ENCODE measurements at regions not wholly inside any gene's neighbourhood (a gene's known extent, or its start where the extent isn't known, plus 50 kb on each side); places are given as distances from the start of the nearest gene placed in this dataset.

GRCh38 chr6:23354004-23354403 lies 772.0 kb upstream of the NRSN1 start:
- ChIA-PET CTCF (no interaction called here), POLR2A (ENCODE audit: unreplicated experiment) (no interaction called here)
- intact Hi-C loops (cut with micrococcal nuclease; ENCODE audit: unreplicated experiment), result no loop called here
- TF ChIP-seq CTCF (conservative IDR thresholded peaks at IDR 0.05) (no peak), EZH2 (IDR thresholded peaks at IDR 0.05; ENCODE audit: low read depth) (no peak)
- H3K27me3 ChIP-seq (ENCODE audit: insufficient read depth, low read depth), result no peaks in the 10 kb centered on the region
- H3K9me2 ChIP-seq (ENCODE audit: insufficient read depth), result no peaks in the 10 kb centered on the region
- no peaks in the 10 kb centered on the region for H4K20me1 ChIP-seq (ENCODE audit: insufficient read depth)
- H3K27ac ChIP-seq, result no peak overlapping the region
- no peak for DNase-seq
- H3K9me3 ChIP-seq (ENCODE audit: insufficient read depth, low read depth), result peaks cover 9% of the 10 kb centered on the region; the same call in 1 of the 2 replicates
- BruUV-seq (replicated peaks), result no TSS peak
- no peak overlapping the region for H2AFZ ChIP-seq
- no peaks in the 10 kb centered on the region for H3K79me2 ChIP-seq (ENCODE audit: low read depth)
- no peak overlapping the region for H3K4me3 ChIP-seq
- no peak overlapping the region for H3K4me2 ChIP-seq
- H3K4me1 ChIP-seq (replicated peaks; ENCODE audit: insufficient read depth), result peaks cover 24% of the 10 kb centered on the region
- H3K36me3 ChIP-seq (ENCODE audit: low read depth), result no peaks in the 10 kb centered on the region; the same call in 1 of the 2 replicates
- no peaks in the 10 kb centered on the region for H3F3A ChIP-seq (ENCODE audit: insufficient read depth, low read depth)

- Histone ChIP-seq H4K20me1 (ENCODE audit: insufficient read depth) (no peaks in the 10 kb centered on the region), H2AFZ (no peak overlapping the region), H3K79me2 (ENCODE audit: low read depth) (no peaks in the 10 kb centered on the region), H3K4me3 (no peak overlapping the region), H3K4me2 (no peak overlapping the region), H3K27me3 (ENCODE audit: insufficient read depth, low read depth) (no peaks in the 10 kb centered on the region), H3K4me1 (replicated peaks; ENCODE audit: insufficient read depth) (no peaks in the 10 kb centered on the region), H3K27ac (no peak overlapping the region), H3K9me2 (ENCODE audit: insufficient read depth) (no peaks in the 10 kb centered on the region), H3K9me3 (ENCODE audit: insufficient read depth, low read depth) (peaks cover 6% of the 10 kb centered on the region; the same call in 1 of the 2 replicates), H3K36me3 (ENCODE audit: low read depth) (no peaks in the 10 kb centered on the region; the same call in 1 of the 2 replicates), H3F3A (ENCODE audit: insufficient read depth, low read depth) (no peaks in the 10 kb centered on the region)
- BruUV-seq (replicated peaks), result no TSS peak
- POLR2A ChIA-PET (ENCODE audit: unreplicated experiment), result no interaction called here
- TF ChIP-seq CTCF (conservative IDR thresholded peaks at IDR 0.05) (no peak), EZH2 (IDR thresholded peaks at IDR 0.05; ENCODE audit: low read depth) (no peak)
- intact Hi-C loops (cut with micrococcal nuclease; ENCODE audit: unreplicated experiment), result no loop called here
- DNase-seq, result no peak
- CTCF ChIA-PET, result no interaction called here
Measured at GRCh38 chr6:23357185-23357766, 768.7 kb upstream of the NRSN1 start.

- Histone ChIP-seq H3K4me2 (no peak overlapping the region), H4K20me1 (ENCODE audit: insufficient read depth) (no peaks in the 10 kb centered on the region), H3K4me3 (no peak overlapping the region), H3F3A (ENCODE audit: insufficient read depth, low read depth) (no peaks in the 10 kb centered on the region), H2AFZ (peak overlapping the region; percentile 43; the same call in 1 of the 2 replicates), H3K27me3 (ENCODE audit: insufficient read depth, low read depth) (no peaks in the 10 kb centered on the region), H3K4me1 (replicated peaks; ENCODE audit: insufficient read depth) (no peaks in the 10 kb centered on the region), H3K9me2 (ENCODE audit: insufficient read depth) (no peaks in the 10 kb centered on the region), H3K9me3 (ENCODE audit: insufficient read depth, low read depth) (no peaks in the 10 kb centered on the region), H3K79me2 (ENCODE audit: low read depth) (no peaks in the 10 kb centered on the region), H3K27ac (no peak overlapping the region), H3K36me3 (ENCODE audit: low read depth) (no peaks in the 10 kb centered on the region)
- intact Hi-C loops (cut with micrococcal nuclease; ENCODE audit: unreplicated experiment), result no loop called here
- ChIA-PET CTCF (no interaction called here), POLR2A (ENCODE audit: unreplicated experiment) (no interaction called here)
- no peak for DNase-seq
- TF ChIP-seq CTCF (conservative IDR thresholded peaks at IDR 0.05) (no peak), EZH2 (IDR thresholded peaks at IDR 0.05; ENCODE audit: low read depth) (no peak)
- BruUV-seq (replicated peaks), result no TSS peak
Measured at GRCh38 chr6:23365732-23366131, 760.3 kb upstream of the NRSN1 start.
